Calu3 (cell line): ENCODE measurements at regions not wholly inside any gene's neighbourhood (a gene's known extent, or its start where the extent isn't known, plus 50 kb on each side); places are given as distances from the start of the nearest gene placed in this dataset.

Source experiments
- BruUV-seq: library from RNA; stranded (reverse); fragments of 400-500 nt; replicated peaks from 2 replicates; lab custom pipeline; 2021; lab: Mats Ljungman, UMichigan
- CTCF ChIA-PET: fragments of 300-600 bp; sonication (Branson Sonifier 250); formaldehyde crosslinking; loops from one replicate; lab custom pipeline; 2022; ENCODE audit warnings: antibody characterized with exemption; lab: Charles Lee
- DNase-seq: peaks from one replicate; pipeline ENCODE4 v3.0.0; 2022
- H3K27ac Mint-ChIP-seq: one replicate; pipeline ENCODE4 v1.8.0; 2022; ENCODE audit warnings: mixed read lengths; ENCODE audit not compliant: unreplicated experiment
- H3K27me3 Mint-ChIP-seq: one replicate; pipeline ENCODE4 v1.8.0; 2022; ENCODE audit warnings: mixed read lengths; ENCODE audit not compliant: unreplicated experiment
- H3K36me3 Mint-ChIP-seq: one replicate; pipeline ENCODE4 v1.8.0; 2022; ENCODE audit warnings: mild to moderate bottlenecking, moderate library complexity, mixed read lengths; ENCODE audit not compliant: insufficient read depth, unreplicated experiment
- H3K4me1 Mint-ChIP-seq: one replicate; pipeline ENCODE4 v1.8.0; 2022; ENCODE audit warnings: mild to moderate bottlenecking, low read depth, mixed read lengths; ENCODE audit not compliant: unreplicated experiment
- H3K4me3 Mint-ChIP-seq: one replicate; pipeline ENCODE4 v1.8.0; 2022; ENCODE audit warnings: mild to moderate bottlenecking, low read depth, moderate library complexity, mixed read lengths; ENCODE audit not compliant: unreplicated experiment
- H3K9me3 Mint-ChIP-seq: one replicate; pipeline ENCODE4 v1.8.0; 2022; ENCODE audit warnings: low read depth, mixed read lengths; ENCODE audit not compliant: unreplicated experiment
- intact Hi-C: fragments of 100-400 bp; cut with micrococcal nuclease; formaldehyde crosslinking; loops from one replicate; pipeline ENCODE4 v1.10.0; 2022; ENCODE audit not compliant: unreplicated experiment
- TF ChIP-seq, protein P1 (sequence below): fragments of 200-600 bp; IDR thresholded peaks from one replicate; pipeline ENCODE4 v1.8.0; 2022; ENCODE audit warnings: antibody characterized with exemption; ENCODE audit not compliant: unreplicated experiment

DNA sequence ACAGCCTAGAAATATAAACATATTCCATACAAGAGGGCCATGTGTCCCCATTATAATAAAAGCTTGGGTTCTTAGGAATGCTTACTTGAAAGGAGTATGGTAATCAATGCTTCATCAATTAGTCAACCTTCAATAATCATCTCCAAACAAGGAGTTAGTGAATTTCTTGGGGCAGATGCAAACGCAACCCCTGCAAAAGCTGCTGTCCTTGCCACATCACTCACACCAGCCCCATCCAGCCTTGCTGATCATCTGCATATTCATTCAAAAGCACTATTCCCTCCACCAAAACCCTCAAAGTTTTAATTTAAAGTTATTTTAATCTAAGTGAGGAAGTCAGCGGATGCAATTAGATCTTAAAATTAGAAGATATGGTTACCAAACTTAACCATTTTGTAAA is 54.0 kb upstream of the VGLL4 start:
- Mint-ChIP-seq H3K9me3 (no peaks in the 10 kb centered on the region), H3K27me3 (no peaks in the 10 kb centered on the region), H3K4me3 (no peak overlapping the region), H3K27ac (no peak overlapping the region), H3K4me1 (no peaks in the 10 kb centered on the region), H3K36me3 (peaks cover 4% of the 10 kb centered on the region)
- CTCF ChIA-PET = no interaction called here
- no peak for DNase-seq
- TF ChIP-seq, protein P1, sequence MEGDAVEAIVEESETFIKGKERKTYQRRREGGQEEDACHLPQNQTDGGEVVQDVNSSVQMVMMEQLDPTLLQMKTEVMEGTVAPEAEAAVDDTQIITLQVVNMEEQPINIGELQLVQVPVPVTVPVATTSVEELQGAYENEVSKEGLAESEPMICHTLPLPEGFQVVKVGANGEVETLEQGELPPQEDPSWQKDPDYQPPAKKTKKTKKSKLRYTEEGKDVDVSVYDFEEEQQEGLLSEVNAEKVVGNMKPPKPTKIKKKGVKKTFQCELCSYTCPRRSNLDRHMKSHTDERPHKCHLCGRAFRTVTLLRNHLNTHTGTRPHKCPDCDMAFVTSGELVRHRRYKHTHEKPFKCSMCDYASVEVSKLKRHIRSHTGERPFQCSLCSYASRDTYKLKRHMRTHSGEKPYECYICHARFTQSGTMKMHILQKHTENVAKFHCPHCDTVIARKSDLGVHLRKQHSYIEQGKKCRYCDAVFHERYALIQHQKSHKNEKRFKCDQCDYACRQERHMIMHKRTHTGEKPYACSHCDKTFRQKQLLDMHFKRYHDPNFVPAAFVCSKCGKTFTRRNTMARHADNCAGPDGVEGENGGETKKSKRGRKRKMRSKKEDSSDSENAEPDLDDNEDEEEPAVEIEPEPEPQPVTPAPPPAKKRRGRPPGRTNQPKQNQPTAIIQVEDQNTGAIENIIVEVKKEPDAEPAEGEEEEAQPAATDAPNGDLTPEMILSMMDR = no peak
- BruUV-seq = no TSS peak
- intact Hi-C loops = no loop called here

DNA sequence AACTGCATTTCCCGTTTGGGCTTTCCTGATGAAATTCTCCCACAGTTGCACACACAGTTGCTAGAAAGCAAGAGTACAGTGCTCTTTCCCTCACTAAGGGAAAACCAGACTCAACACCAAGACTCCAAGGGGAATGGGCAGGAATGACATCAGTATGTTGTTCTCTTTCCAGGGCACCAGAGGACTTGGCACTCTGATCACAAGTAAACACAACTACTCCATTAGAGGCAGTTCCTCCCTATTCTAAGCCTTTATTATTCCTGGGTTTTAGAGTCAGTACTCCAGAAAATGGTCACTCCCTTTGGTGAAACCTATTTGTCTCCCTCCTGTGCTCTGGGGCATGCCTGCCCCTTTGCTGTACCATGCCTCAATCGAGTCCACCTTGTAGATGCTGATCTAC is 52.3 kb upstream of the VGLL4 start:
- no peaks in the 10 kb centered on the region for H3K36me3 Mint-ChIP-seq
- no peak overlapping the region for H3K4me3 Mint-ChIP-seq
- no TSS peak for BruUV-seq
- no peak for DNase-seq
- intact Hi-C loops = no loop called here
- no peaks in the 10 kb centered on the region for H3K9me3 Mint-ChIP-seq
- no peak overlapping the region for H3K27ac Mint-ChIP-seq
- TF ChIP-seq, protein P1 = no peak
- H3K27me3 Mint-ChIP-seq = no peaks in the 10 kb centered on the region
- CTCF ChIA-PET = no interaction called here
- H3K4me1 Mint-ChIP-seq = peaks cover 11% of the 10 kb centered on the region
